ENCODE measurements at regions not wholly inside any gene's neighbourhood (a gene's known extent, or its start where the extent isn't known, plus 50 kb on each side); places are given as distances from the start of the nearest gene placed in this dataset.

DNA sequence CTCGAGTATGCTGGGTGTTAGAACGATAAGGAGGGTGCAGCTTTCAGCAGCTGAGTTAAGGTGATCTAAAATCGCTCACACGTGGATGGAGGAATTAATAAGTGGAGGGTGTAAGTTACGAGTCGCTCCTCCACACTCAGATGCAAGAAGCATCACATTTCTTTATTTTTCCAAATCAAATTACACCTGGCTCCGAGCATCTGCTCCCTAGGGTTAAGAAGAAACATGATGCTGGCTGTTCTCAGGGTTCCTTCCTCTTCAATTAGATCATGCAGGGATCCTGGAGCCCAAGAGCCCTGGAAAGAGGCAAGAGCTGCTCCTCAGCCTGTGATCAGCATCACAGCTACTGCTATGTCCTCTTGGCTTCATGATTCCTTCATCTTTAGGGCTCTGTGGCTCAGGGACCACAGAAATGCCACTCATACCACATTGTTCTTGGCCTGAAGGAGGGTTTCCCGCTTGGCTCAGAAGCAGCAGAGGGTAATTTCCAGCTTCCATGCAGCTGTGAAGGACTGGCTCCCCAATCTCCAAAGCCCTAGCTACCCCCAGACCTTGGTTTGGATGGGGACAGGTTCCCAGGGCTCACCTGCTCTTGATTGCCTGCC is 235.9 kb upstream of the ZNF32 start:
- DNase-seq = no peak

DNA sequence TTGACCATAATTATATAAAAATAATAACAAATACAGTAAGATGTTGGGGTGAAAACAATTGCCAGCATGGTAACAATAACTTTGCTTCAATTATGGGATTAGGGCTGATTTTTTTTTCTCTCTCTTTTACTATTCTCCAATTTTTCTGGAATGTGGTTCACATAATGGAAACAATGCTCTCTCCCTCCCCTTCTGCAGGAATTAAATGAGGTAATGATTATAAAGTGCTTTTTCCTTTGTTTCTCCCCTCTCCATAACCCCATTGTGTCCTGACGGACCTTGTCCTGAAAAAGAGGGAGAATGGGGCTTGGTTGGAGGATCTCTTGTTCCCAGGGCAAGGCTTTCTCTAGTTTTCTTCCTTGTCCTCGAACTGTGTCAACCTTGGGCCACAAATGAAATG is 234.0 kb upstream of the ZNF32 start:
- no peak for DNase-seq

DNA sequence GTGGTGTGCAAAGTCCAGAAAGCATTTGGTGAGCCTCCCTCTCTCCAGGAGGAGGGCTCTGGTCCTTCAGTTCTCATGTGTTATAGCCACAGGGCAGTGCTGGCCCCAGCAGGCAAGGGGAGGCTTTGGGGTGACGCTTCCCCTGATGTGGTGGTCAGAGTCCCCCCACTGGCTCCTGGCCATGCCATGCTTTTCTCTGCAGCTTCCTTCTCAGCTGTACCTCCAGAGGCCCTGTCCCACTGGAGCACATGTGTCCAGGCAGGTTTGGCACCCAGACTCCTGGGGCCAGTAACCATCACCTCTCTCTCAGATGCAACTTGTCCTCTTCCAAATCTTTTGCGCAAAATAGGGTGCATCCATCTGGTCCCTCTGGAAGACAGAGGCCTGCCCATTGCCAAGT is 233.0 kb upstream of the ZNF32 start:
- no peak for DNase-seq

DNA sequence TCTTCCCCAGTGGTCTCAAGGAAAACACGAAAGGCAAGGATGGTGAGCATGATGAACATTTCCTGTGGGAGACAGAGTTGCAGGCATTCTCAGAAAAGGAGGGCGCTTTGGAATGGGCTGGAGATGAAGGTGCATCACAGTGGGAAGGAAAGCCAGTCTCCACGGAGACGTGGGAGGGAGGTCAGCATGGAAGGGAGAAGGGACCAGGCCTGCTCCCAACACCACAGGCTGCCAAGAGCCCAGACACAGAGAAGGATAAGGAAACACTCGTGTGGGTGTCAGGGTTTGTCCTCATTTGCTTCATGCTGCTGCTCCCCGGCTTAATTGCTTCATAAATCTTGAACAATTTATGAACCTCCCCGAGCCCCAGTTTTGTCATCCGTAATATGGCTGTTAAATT is 231.5 kb upstream of the ZNF32 start:
- no peak for DNase-seq

DNA sequence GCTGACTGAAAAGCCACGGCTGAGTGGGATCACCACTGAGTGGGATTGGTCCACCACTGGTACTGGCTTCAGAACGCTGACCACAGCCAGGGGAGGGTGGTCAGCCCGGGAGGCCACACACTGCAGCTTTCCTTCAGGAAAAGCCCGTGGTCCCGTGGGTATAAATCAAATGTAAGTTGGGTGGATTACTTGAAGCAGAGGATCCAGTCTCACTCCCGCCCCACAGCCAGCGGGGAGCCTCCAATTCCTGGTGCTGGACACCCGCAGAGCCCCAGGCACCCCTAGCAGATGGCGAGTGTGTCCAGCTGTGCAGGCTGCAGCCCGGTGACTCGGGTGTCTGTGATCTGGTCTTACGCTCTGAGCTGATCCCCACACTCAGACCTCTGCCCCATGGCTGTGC is 231.1 kb upstream of the ZNF32 start:
- no peak for DNase-seq

DNA sequence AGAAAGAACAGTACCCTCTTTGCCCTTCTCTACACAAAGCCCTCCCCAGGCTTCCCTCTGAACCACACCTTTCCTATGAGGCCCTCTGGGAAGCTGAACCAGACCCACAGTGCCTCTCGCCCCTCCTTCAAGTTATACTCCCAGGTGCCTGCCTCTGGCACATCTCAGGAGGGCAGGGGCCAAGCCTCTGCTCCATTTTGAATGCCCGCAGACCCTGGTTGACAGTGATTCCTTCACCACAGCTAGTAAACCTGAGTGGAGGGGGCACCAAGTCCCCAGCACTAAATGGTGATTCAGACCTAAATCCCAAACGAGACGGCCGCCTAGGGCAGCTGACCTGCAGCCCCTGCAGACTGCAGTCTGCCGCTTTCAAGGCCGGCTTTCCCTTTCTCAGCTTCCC is 230.5 kb upstream of the ZNF32 start:
- DNase-seq = no peak

DNA sequence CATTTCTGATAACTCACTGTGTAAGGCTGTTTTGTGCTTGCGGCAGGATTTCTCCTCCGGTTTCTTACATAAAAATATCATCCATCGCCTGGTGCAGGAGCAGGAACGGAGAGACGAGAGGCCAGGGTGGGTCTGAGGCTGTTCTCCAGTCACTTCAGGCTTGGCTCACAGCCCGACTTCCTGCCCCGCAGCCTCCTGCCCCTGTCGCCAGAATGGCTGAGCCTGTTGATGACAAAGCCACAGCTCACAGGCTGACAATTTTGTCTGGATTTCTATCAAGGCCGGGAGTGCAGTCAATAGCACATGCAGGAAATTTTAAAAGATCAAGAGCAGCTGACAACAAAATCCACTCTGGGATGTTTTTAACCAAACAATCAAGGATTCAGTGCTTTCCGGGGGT is 229.7 kb upstream of the ZNF32 start:
- no peak for DNase-seq

DNA sequence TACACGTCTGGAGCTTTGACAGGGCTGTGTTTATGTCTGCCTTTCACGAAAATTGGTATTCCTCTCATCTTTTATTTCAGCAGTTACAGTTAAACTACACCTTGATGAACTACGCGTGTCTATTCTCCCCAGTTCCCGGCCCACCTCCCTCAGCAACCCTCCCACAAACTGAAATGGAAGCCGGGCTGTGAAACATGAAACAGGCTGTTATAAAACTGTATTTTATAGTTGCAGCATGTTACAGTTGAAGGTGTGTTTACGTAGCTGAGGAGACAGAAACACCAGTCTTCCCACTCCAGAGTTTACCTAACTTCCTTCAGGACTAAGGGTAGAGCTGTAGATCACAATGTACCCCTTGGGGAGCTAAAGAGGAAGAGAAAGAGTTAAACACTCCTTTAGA is 228.3 kb upstream of the ZNF32 start:
- DNase-seq = no peak

DNA sequence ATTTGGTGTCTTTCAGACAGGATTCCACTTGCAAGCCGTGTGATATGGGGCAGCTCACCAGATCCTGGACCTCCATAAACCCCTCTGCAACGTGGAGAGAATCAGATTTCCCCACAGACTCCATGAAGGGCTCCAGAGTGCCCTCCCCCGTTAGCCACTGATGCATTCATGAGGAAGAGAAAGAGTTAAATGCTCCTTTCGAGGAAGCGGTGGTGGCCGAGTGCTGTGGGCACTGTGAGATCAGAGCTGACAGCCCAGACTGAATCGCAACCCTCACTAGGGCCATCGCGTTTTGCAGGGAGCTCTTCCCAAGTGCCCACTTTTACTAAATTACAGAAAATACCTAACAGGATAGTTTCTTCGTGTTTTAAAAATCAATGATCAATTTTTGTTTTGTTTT is 226.3 kb upstream of the ZNF32 start:
- DNase-seq = no peak

DNA sequence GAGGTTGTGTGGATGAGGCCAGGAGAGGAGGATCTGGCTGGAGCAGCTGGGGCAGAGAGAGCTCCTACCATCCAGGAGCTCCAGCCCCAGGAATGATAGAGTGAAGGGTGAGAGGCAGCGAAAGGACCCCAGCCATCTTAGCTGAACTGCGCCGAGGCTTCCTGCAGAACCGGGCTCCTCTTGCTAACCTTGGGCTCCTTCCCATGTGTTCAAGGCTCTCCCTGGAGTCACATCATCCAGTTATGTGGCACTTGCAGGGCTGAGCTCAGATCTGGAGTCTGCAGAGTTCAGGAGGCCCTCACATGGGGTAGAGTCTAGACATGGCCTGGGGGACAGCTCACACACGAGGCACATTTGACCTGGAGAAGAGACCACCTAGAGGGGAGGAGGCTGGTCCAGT is 225.0 kb upstream of the ZNF32 start:
- DNase-seq = no peak

DNA sequence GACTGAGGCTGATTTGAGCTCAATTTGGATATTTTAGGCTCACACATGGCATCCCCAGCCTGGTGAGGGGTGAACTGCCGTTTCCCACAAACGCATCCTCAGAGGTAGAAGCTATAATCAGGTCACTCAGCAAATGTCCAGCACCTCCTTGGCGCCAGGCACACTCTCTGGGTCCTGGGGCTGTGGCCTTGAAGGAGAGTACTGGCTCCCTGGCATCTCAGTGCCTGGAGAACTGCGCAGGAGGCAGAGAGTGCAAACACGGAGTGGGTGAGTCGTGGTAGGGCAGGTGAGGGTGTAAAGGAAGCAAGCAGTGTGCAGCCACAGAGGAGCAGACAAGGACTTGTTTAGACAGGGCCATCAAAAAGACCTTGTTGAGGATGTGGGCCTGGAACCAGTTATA is 224.0 kb upstream of the ZNF32 start:
- DNase-seq = no peak

DNA sequence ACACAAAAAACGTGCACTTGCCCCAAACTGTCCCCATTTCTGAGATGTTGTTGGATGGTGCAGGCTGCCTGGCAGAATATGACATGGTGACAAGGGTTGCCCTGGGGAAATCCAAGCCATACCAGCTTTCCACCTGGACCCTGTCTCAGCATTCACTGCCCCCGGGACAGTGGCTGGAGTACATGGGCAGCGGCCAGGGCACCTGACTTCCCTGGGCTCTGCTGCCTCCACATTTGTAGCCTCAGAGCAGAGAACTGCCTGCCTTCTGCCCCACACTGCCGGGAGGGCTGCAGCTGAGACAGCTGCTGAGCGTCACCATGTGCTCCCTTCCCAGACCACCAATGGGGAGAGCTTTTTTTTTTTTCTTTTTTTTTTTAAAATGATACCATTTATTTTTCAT is 222.9 kb upstream of the ZNF32 start:
- DNase-seq = no peak

DNA sequence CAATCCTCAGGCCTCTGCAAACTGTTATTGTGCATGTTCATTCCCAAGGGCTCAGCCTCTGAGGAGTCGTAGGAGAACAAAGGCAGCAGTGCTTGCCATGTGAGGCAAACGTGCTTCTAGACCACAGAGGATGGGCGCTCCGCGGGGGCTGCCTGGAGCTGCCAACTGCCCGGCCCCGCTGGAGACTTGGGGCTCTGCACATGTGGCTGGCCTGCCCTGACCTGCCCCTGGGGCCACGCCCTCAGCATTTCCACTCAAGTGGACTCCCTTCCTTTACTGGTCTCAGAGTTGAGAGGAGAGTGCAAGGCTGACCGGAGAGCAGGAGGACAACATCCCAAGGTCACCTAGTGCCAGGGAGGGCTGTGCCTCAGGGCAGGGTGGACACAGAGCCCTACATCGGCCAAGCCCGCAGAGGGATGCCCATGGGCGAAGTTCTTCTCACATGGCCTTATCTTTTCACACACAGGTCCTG is 222.3 kb upstream of the ZNF32 start:
- DNase-seq = no peak

DNA sequence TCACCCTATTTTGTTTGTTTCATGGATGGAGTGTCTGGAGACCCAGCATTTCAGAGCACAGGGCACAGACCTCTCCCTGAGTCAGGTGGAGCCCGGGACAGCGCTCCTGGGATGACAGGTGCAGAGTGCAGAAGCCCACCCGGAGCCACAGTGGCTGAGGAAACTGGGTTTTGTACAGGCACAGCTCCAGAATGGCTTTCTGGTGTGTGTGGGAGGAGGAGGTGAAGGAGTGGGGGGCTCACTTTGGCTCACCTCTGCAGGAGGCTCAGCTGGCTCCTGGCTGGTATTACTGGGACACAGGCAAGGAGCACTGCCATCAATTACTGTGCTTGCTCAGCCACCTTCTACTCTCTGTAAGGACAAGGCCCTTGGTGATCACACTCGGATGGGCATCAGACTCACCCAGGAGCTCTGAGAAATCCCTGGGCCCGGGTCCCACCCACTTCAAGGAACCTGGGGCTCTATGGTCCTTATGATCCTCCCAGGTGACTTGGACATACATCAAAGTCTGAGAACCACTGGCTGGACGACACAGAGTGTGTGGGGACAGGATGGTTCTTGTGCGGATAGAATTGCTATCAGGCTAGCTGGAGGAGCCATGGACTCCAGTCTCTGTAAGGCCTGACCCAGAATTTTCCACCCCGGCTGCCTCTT is 221.1 kb upstream of the ZNF32 start:
- DNase-seq = no peak

DNA sequence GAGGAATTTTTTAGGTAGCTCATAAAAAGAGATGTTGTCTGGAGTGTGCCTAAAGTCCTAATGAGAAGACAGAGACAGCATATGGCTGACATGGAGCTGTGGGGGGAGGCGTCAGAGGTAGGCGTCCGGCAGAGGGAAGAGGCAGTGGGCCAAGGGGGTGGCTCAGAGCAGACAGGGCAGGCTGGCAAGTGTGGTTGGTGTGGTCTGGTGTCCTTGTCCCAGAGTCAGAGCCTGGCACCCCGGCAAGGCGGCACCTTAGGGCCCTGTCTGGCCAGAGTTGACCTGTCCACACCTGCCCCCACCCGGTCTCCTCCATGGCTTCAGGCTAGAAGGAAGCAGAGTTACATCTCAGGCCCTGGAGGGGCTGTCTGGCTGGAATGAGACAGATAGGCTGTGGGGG is 220.3 kb upstream of the ZNF32 start:
- DNase-seq = no peak

DNA sequence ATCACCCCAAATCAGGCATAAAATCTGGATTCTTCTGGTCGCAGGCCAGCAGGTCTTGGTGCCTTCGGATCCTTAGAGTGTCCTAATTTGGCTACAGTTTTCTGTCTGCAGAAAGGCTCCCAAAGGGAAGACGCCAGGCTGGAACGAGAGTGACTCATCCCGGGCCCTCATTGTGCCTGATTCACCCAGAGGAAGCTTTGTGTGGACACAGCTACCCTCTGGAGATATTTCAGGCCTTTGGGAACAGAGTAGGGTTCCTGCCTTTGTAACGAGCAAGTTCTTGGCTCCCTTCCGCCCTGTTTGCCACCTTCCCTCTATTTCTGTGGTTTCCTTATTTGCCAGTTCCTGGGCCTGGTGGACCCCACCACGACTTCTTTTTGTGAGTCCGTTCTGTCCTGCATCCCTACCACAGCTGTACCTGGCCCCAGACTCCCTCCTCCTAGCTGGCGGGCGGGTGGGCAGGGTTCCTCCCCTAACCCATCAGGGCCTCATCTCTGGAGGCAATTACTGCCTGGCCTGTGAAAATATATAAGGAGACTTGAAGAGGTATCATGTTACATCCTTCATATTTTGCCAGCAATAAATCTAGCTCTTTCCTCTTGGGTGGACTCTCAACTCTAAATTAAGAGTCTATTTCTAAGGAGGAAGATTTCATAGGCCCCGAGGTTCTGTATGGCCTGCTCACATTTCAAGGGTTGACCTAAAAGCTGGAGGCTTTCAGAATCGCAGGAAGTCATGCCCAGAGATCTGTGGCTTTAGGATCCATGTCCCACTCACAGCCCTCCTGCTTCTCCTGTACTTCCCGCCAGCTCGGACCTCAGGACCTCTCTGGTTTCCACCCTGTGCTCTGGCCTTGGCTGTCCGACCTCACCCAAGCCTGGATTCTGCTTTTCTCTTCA is 219.2 kb upstream of the ZNF32 start:
- no peak for DNase-seq

DNA sequence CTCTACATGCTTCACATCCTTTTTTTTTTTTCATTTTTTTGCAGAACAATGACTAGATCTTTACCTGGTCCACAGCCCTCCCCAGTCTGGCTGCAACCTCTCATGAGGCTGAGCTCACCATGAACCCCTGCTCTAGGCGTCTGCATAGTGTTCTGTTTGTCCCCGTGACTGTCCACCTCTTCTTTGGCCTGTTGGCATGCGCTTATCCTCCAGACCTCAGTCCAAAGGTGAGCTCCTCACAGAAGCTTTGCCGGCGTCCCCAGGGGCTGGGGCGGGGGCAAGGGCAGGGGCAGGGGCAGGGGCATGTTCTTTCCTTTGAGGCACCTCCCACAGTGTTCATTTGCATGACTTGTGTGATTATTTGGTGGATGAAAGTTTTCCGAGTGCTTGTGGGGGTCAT is 218.4 kb upstream of the ZNF32 start:
- DNase-seq = no peak

DNA sequence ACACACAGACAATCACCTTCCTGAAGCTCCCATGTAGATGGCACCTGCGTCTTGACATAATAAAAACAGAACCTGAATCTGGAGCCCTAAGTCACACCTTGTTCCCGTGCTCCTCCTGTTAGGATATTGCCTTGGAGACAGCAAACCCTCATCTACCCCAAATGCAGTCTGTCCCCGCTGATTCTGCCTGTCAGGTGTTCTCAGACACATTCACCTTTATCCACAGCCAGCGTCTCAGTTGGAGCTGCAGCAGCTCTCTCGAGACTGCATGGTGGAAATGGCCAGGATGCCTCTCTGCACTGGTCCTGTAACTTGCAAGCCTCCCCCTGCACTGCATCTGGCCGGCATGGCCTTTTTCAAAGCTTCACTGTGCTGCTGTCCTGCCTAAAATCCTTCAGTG is 218.0 kb upstream of the ZNF32 start:
- DNase-seq = no peak

DNA sequence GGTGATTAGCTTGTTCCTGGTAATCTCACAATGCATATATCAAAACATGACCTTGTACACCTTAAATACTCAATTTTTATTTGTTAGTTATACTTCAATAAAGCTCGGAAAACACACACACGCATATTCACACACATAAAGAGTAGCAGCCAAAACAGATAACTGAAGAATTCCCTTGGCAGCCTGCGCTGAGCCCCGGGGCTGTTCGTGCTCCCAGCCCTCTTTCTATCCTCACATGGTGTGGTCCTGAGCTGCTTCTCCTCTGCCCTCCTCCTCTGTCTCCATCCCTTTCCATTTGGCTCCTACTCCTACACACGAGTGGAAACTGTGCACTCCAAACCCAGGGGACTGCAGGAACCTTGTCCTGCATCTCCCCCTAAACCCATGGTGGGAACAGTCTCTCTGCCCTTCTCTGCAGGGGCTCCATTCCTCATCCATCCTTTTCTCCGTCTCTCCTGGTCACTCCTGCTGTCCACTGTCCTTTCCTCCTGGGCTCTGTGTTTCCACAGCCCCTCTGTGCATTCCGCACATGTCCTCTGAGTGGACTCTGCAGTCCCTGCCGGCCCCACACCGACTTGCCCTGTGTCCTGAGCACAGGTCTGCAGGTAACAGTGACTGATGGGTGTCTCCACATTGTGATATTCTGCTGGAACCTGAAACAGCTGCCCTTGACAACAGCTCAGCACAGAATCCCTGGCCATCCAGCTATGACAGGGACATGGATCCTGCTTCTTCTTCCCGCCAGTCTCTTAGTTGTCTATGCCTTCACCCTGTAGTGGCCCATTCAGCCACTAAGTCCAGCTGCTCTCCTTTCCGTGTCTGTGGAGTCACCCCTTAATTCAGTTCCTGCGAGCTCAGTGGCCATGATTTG is 216.8 kb upstream of the ZNF32 start:
- DNase-seq = no peak

DNA sequence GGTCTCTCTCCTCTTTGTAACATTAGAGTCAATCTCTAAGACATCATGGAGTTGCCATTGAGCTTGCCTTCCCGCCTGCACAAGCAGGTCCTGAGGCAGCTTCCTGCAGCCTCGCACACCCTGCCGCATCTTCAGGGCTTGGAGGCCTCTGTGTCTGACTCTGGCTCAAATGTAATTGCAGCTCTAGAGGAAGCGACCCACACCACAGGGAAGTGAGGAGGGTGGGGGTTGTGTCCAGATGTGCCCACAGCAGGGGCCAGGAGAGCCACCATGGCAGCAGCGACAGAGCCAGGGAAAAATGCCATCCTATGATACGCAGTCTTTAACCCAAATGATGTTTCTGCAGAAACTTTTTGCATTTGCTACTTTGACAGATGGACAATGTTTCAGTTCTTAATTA is 216.0 kb upstream of the ZNF32 start:
- no peak for DNase-seq

DNA sequence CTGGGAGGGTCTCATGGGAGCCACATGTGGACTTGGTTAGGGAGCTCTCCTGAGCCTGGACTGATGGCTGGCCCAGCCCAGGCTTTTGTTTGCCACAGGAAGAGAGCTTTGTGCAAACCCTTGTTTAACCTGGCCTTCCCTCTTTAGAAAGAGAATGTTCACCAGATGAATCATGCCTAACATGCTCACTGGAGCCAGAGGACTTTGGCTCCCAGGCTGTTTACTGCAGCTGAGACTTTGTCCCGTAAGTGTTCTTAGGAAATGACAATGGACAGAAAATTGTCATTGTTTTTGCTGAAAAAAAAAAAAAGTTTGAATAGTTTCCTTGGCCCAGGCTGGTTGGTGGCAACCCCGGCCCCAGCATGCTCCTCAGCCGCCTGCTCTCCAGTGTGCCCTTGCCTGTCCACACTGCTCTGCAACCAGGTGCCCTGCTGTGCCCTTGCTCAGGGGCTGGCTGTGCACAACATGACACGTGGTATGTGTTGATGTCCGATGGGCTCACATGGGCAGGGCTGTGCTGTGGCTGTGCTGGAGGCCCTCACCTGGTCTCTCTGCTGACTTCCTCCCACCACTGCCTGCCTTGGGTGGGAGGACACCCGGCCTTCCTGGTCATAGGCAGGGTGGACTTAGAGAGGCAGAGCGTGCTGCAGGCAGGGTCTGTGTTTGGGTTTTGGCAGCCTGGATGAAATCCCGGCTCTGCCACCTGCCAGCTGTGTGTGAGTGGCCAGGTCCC is 215.3 kb upstream of the ZNF32 start:
- no peak for DNase-seq

DNA sequence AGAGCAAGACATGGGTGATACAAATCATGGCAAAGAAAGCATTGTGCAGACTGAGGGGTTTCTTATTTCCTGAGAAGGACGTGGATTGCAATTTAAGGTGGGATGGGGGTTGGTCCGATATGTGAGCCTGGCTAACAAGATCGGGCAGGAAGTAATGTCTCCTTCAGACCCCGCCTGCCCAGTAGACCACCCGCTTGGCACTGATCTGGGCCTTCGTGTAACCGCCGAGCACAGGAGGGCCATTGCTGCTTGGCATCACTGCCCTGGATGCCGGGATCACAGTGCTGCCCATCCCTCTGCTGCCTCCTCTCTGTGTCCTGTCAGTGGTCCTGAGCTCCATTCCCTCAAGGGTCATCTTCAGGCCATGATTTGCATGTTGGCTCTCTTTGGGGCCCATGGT is 214.6 kb upstream of the ZNF32 start:
- no peak for DNase-seq

DNA sequence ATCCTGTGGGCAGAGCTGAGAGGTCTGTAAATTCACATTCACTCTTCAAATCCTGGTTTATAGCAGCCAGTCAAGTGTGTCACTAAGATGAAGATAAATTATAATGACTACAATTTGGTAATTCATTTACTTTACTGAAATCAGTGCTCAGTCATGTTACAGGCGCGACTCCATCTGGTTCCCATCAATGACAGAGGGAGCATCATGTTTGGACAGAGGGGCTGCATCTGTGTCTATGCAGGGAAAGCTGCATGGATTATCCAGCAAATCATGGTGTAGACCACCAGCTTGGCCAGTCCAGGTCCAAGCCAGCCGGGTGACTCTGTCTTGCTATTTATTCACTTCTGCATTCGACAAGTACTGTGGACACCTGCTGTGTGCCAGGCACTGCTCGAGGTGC is 214.1 kb upstream of the ZNF32 start:
- DNase-seq = no peak
